AG04450 (cell line): ENCODE measurements at regions not wholly inside any gene's neighbourhood (a gene's known extent, or its start where the extent isn't known, plus 50 kb on each side); places are given as distances from the start of the nearest gene placed in this dataset.
A peak's percentile ranks its signal among the peaks of the same experiment; 100 is the strongest.

Source experiments
- CTCF ChIA-PET: fragments of 300-600, 350-600 bp; formaldehyde crosslinking; extraction: SDS; loops from one replicate; lab custom pipeline; 2022; ENCODE audit warnings: antibody characterized with exemption, inconsistent platforms; lab: Charles Lee
- POLR2A ChIA-PET: fragments of 350-600 bp; formaldehyde crosslinking; extraction: SDS; loops from one replicate; lab custom pipeline; 2021; ENCODE audit warnings: antibody characterized with exemption, inconsistent platforms; lab: Yijun Ruan, JAX
- DNase-seq: peaks from one replicate; pipeline ENCODE4 v3.0.0-alpha.2; 2011; ENCODE audit warnings: low read depth, low spot score
- H3K27ac ChIP-seq: one replicate; pipeline ENCODE4 v1.5.1; 2012; ENCODE audit warnings: low read depth, low read length, control low read depth
- H3K27me3 ChIP-seq: one replicate; pipeline ENCODE4 v1.6.0; 2012; ENCODE audit warnings: low read length; ENCODE audit not compliant: control insufficient read depth, insufficient read depth
- H3K4me3 ChIP-seq: 2 replicates; pipeline ENCODE4 v1.5.1; 2011; ENCODE audit warnings: mild to moderate bottlenecking, low read depth, low read length, control low read depth
- H3K9me3 ChIP-seq: 2 replicates; pipeline ENCODE4 v1.5.1; 2012; ENCODE audit warnings: low read length; ENCODE audit not compliant: control insufficient read depth, insufficient read depth
- CTCF ChIP-seq: IDR thresholded peaks from 2 replicates; pipeline ENCODE4 v1.5.1; 2011; ENCODE audit warnings: low read depth, low read length, control low read depth, inconsistent platforms

- DNase-seq, result no peak
- peak; percentile 45 for TF ChIP-seq CTCF
- ChIA-PET CTCF (interaction anchor here (0.6 to 2.6 kb wide), 10 partner anchors 9 to 536 kb away, joined by 3 to 20 read pairs (median 3); no protein-coding TSS in a partner anchor), POLR2A (no interaction called here)
- Histone ChIP-seq H3K9me3 (peaks cover 25% of the 10 kb centered on the region), H3K4me3 (peak overlapping the region; percentile 53), H3K27me3 (no peaks in the 10 kb centered on the region), H3K27ac (no peak overlapping the region)
These were observed 485.3 kb downstream of the UQCRFS1 start for GRCh38 chr19:28727480-28728159.

- ChIA-PET POLR2A (no interaction called here), CTCF (interaction anchor here (0.6 to 2.6 kb wide), 11 partner anchors 10 to 536 kb away, joined by 3 to 20 read pairs (median 3); no protein-coding TSS in a partner anchor)
- no peaks in the 10 kb centered on the region for H3K27me3 ChIP-seq
- H3K27ac ChIP-seq, result no peak overlapping the region
- peaks cover 25% of the 10 kb centered on the region for H3K9me3 ChIP-seq
- DNase-seq, result no peak
- TF ChIP-seq CTCF, result no peak
- peak overlapping the region; percentile 53 for H3K4me3 ChIP-seq
These were observed 486.1 kb downstream of the UQCRFS1 start for GRCh38 chr19:28726533-28727479.

- TF ChIP-seq CTCF, result no peak
- ChIA-PET POLR2A (no interaction called here), CTCF (interaction anchor here (0.7 kb wide), 1 partner anchor 9 kb away, joined by 3 read pairs; no protein-coding TSS in a partner anchor)
- DNase-seq, result no peak
- H3K27me3 ChIP-seq, result no peaks in the 10 kb centered on the region
- H3K9me3 ChIP-seq, result peaks cover 14% of the 10 kb centered on the region
- H3K27ac ChIP-seq, result no peak overlapping the region
- no peak overlapping the region for H3K4me3 ChIP-seq
These were observed 494.0 kb downstream of the UQCRFS1 start for GRCh38 chr19:28718909-28719308.

- Histone ChIP-seq H3K4me3 (no peak overlapping the region), H3K27me3 (no peaks in the 10 kb centered on the region), H3K27ac (no peak overlapping the region), H3K9me3 (peaks cover 9% of the 10 kb centered on the region)
- ChIA-PET POLR2A (no interaction called here), CTCF (no interaction called here)
- no peak for DNase-seq
- TF ChIP-seq CTCF, result no peak
These were observed 497.8 kb downstream of the UQCRFS1 start for GRCh38 chr19:28715157-28715556.
